ENCODE measurements at regions not wholly inside any gene's neighbourhood (a gene's known extent, or its start where the extent isn't known, plus 50 kb on each side); places are given as distances from the start of the nearest gene placed in this dataset.

- no peak for DNase-seq
These were observed 94.0 kb downstream of the GLI2 start for GRCh38 chr2:120829633-120830025.

DNA sequence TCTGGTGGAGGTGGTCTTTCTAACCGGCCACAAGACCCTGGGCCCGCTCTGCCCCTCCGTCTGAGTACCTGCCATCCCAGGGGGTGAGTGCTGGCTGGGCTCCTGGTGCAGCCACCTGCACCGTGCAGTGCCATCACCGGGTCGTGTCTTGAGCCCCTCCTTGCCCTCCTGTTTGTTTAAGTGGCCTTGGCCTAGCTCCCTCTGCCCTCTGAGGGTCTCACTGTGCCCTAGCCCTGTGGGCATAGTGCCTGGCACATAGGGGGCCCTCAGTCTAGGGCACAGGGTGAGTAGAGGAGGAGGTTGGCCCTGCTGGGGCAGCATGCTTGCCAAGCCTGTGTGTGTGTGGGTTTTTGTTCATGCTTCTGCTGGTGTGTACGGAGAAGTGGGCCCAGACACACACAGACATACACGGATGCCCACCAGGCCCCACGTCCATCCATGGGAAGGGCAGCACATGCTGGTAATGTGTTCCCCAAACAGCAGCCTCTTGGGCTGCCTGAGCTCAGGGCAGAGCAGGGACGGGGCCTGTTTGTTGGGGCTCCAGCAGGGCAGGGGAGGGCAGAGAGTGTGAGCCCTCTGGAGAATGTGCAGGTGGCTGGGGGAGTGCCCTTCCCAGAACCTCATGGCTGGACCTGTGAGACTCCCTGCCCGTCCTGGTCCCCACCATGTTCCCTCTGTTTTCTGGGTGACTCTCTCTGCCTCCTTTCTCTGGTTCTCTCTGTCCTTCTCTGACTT, 94.6 kb downstream of the GLI2 start:
- no peak for DNase-seq

- no peak for DNase-seq
These were observed 95.4 kb downstream of the GLI2 start for GRCh38 chr2:120831086-120831485.

- no peak for DNase-seq
These were observed 96.2 kb downstream of the GLI2 start for GRCh38 chr2:120831891-120832290.

GRCh38 chr2:120832296-120833070, 96.8 kb downstream of the GLI2 start:
- no peak for DNase-seq

GRCh38 chr2:120833127-120833675, 97.5 kb downstream of the GLI2 start:
- DNase-seq = no peak

DNA sequence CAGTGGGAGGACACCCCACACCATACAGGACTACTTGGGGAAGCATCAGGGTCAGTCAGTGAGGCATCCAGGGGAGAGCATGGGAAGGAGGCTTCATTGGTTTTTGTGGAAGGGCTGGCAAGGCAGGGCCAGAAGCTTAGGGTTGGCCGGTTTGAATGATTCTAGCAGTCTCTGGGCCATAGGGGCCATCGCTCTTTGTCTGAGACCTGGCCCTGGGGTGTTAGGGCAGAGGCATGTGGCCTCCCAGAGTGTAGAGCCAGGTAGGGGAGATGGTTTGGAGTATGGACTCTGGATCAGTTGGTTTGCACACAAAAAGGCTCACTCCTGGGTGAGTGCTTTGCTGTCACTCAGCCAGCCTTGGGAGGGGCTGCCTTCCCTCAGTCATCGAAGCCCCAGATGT, 98.5 kb downstream of the GLI2 start:
- DNase-seq = no peak

DNA sequence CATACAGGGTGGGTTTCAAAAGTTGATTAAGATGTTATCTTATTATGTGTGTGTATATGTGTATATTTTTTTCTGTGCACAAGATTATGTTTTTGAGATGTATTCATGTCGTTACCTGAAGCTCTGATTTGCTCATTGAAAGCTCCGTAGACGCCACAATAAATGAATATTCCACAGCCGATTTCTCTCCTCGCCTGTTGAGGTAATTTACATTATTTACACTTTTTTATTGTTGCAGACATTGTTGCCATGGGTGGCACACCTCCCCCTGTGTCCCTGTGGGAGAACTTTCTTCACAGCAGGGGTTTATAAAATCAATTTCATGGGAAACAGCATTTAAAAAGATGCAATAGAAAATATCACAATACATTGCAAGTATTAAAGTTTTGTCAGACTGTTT, 100.6 kb downstream of the GLI2 start:
- DNase-seq = peak; percentile 39 to 59

DNA sequence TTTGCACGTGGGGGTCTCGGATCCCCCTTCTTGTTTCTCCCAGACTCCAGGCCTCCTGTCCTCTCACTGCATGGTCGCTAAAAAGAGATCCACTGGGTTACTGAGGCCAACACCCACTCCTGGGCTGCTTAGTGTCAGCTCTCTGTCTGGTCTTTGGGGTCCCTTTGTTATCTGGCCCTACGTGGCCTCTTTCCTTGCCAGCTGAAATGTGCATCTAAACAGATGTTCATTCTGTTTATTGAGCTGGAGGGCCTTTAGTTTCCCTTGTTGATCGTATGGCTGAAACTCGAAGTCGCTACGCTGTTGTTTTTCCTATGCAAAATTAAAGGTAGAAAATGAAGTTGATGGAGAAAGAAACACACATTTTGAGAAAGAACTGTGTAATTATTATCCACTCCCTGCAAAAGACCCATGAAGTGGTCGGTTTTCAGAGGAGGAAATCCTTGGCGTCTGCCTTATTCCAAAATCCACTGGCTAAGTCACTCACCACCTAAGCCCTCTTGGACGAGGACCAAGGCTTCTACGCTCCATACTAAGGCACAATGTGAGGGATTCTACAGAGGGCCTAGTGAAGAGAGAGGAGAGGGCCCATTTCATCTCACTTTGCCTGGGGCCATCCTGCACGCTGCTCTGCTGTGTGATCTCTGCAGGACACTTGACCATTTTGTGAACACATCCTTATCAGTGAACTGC, 105.3 kb downstream of the GLI2 start:
- DNase-seq = no peak

DNA sequence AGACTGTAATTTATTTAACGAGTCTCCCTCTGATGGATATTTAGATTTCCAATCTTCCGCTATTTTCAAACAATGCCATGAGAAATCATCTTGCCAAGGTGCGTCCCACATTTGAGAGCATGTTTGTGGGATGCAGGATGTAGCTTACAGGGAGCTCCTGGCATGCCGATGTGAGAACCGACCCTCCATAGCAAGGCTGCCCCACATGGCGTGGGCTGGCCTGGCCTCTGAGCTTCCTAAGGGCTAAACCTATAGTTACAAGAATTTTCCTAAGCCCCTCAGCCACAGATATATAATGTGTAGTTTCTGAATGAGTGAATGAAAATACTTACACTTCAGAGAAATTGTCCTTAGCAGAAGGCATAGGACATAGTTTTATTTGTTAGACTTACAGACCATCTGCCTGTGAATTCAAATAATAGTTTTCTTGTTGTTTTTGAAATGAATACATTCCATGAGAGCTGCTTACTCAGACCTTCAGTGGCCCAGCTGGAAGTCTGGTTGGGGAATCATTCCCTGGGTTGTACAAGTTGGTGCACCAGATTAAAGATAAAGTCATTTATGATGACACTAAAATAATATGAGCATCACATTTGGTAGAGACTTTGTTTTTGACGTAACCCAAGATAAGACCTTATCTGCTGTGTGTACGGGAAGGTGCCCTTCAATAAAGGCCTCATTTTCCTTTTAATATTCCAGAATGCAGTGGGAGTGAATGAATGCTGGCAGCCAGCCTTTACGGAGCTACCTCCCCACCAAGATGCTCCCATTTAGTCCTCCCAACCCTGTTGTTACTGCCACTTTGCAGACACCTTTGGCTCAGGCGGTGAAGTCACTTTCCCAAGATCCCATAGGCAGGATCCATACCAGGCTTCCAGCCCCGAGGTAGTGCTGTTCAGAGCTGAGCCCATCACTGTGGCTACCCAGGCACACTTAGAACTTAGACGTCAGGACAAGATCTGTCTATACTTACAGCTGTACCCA, 107.1 kb downstream of the GLI2 start:
- no peak for DNase-seq

DNA sequence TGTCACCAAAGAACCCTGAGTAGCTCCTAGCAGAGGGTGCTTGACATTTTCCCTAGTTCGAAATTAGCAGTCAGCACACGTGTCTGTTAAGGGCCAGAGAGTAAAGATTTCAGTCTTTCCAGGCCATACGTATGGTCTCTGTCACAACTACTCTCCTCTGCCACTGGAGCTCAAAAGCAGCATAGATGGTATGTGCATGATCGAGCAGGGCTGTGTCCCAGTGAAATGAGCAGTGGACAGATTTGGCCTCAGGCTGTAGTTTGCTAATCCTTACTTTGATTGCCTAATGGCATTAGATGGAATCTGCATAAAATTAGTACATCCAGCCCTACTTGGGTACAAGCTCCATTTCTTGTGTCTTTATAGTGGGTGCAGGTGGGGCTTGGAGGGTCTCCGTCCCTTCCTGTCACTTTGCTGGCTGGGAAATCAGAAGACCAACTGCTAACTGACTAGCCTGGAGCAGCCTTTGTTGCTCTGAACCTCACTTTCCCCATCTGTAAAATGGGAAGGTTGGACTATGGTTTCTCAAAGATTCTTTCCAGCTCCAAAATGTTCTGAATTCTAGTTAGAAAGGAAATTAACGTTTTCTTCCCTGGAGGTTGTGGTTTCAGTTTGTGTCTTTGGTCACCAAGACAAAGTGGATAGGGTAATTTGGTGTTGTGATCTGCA, 108.5 kb downstream of the GLI2 start:
- DNase-seq = no peak

DNA sequence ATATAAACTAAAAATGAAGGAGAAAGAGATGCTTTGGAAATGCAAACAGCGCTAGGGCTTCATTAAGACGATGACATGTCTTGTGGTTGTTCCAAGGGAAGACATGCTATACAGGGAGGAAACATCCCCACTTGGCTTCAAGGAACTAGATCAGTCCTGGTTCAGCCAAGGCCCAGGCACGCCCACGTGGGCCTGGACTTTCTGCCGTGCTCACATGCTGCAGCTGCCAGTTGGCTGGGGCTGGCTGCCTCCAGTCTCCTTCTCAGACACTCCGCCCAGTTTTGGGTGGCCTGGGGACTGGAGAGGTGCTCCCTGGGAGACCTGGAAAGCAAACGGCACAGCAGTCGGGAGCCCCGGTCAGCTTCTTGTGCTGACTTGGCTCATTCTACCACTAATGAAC, 109.6 kb downstream of the GLI2 start:
- no peak for DNase-seq

- no peak for DNase-seq
These were observed 110.9 kb downstream of the GLI2 start for GRCh38 chr2:120846406-120847095.

DNA sequence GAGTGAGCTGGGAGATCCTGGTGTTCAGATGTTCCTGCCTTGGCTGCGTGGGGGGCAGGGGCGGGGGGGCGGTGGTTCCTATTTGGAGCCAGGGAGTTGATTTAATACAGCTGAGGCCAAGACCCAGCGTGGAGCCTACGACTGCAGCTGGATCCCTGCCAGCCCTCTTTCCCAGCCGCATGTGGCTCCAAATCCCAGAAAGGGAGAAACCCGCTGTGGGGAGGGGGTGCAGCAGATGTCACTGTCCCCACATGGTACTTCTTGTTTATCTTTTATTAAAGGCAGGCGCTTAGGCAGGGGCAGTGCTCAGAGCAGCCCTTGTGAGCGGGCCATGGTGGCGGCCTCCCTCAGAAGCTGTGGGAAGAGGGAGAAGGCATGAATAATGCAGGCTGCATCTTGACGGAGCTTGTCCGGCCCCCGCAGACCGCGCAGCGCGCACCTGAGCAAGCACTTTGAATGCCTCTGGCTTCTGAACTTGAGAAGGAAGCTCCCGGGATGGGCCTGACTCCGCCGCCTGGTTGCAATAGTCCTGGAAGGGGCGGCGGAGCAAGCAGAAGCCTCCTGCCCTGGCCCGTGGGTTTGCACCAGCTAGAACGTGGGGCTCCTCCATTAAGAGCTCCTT, 112.1 kb downstream of the GLI2 start:
- no peak for DNase-seq

DNA sequence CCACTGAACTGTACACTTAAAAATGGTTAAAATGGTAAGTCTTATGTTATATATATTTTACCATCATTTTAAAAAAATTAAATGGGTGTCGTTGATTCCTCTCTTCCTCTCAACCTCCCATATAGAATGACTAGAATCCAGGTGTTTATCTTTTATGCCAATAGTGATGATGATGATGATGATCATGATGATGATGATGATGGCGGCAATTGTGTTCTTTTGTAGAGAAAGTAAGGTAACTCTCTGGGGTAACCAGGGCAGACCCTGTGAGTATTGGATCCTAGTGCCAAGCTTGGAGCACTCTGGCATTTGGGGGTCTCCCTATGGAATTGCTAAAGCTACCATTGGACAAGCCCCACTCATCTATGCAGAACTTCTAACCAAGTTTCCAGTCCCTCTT, 113.6 kb downstream of the GLI2 start:
- no peak for DNase-seq

GRCh38 chr2:120850551-120850950, 114.9 kb downstream of the GLI2 start:
- DNase-seq = no peak

DNA sequence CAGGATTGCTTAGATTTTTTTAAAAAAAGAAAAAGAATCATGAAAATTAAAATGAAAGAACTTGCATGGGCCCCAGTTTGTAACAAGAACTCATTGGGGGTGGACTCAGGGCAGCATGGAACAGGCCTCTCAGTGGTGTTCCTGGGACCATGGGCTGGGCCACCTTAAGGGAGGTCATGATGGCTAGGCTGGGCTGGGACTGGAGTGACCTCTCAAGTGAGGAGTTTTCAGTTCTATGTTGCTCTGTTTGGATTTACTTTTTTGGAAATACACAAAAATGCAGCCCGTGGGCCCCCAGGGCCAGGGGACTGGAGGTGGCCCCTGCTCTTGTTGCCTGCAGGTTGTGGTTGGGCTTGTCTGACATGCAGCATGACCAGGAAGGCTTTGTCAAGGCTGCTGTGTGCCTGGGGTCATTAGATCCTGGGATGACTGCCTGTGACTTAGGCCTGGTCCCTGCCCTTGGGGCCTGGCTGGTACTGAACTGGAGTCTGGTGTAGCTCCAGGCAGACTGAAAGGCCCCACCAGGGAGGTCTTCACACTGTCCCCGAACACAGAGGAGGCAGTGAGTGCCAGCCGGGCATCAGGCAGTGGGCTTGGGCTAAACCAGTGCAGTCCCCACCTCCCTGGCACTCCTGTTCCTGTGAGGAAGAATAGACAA, 115.6 kb downstream of the GLI2 start:
- DNase-seq = no peak

GRCh38 chr2:120852200-120852815, 116.6 kb downstream of the GLI2 start:
- DNase-seq = no peak

DNA sequence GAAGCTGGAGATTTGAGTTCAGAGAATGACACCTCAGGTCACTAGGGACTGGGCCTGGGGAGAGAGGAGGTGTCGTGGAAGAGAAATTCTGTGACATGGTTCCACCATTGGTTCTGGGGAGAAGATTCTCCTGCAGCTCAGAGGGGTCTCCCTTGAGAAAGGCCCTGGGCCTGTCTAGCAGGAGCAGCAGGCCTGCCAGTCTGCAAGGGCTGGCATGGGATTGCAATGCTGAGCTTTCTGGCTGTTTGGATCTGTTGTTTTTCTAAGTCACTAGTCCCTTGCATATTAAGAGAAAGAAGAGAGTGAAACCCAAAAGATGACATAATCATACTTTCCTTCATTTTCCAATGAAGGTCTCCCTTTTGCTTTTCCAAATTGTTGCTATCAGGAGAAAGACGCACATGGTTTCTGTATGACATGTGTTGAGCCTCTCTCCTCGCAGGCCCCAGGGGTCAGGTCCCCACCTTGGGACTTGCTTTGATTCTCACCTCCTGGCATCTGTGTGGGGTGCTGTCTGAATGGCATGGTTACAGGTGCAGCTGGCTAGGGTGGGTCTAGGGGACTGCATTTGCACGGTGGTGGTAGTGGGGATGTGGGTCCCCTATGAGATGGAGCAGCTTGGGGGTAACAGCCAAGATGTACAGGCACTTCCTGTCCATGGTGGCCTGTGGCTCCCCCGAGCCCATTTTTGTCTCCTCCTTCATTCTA, 117.8 kb downstream of the GLI2 start:
- no peak for DNase-seq

Measured in NCI-H526 (cell line).